ENCODE measurements at regions not wholly inside any gene's neighbourhood (a gene's known extent, or its start where the extent isn't known, plus 50 kb on each side); places are given as distances from the start of the nearest gene placed in this dataset.

DNA sequence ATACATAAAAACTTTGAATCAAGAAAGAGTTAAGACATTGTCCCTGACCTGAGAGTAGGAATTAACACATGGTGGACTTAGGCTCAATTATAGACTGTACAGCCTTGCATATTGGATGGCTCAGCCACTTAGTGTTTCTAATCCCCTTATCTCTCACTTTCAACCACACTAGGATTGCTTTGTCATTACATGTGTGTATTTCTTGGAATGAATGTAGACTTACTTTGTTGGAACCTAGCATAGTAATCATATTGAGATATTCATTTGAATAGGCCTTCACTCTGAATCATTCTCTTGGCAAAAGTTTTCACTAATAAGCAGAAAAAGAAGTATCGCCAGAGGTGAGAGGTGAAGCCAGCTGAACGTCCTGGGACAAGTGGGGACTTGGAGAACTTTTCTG, 1973.9 kb upstream of the FLRT2 start:
- H3K4me3 Mint-ChIP-seq, result no peak overlapping the region
- no peaks in the 10 kb centered on the region for H3K36me3 Mint-ChIP-seq (ENCODE audit: low read depth)
- H3K27ac Mint-ChIP-seq (ENCODE audit: unreplicated experiment), result no peak overlapping the region
- H3K27me3 Mint-ChIP-seq (ENCODE audit: low read depth), result no peaks in the 10 kb centered on the region
- no peaks in the 10 kb centered on the region for H3K9me3 Mint-ChIP-seq
- no peaks in the 10 kb centered on the region for H3K4me1 Mint-ChIP-seq
- DNase-seq (ENCODE audit: low read depth, low spot score), result no peak
- TF ChIP-seq CTCF (conservative IDR thresholded peaks at IDR 0.05), result no peak

DNA sequence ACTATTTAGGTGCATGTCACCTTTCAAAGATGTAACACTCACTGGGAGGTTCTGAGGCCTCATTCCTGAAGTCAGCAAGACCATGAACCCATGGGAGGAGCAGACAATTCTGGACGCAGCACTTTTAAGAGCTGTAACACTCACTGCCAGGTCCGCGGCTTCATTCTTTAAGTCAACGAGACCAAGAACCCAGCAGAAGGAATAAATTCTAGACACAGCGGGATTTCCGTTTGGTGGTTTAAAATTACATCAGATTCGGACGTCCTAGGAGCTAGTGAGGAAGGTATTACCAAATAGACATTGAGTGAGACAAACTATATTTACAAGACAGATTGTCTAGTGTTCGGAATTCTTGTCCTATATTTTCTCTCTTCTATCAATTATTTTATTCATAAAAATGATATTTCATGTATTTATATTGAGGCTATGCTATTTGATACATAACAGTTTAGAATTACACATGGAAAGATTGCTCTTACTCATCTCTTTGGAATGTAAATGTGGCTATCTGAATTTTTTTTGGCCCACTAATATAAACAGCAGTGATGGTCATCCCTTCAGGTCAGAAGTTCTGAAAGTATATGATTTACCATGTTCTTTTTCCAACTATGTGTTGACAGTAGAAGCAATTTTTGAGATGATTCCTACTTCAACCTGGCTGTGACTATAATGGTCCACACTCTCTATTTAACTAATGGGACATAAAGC, 1973.0 kb upstream of the FLRT2 start:
- Mint-ChIP-seq H3K27me3 (ENCODE audit: low read depth) (no peaks in the 10 kb centered on the region), H3K9me3 (no peaks in the 10 kb centered on the region), H3K4me1 (no peaks in the 10 kb centered on the region), H3K4me3 (no peak overlapping the region), H3K36me3 (ENCODE audit: low read depth) (no peaks in the 10 kb centered on the region), H3K27ac (ENCODE audit: unreplicated experiment) (no peak overlapping the region)
- TF ChIP-seq CTCF (conservative IDR thresholded peaks at IDR 0.05), result no peak
- no peak for DNase-seq (ENCODE audit: low read depth, low spot score)

DNA sequence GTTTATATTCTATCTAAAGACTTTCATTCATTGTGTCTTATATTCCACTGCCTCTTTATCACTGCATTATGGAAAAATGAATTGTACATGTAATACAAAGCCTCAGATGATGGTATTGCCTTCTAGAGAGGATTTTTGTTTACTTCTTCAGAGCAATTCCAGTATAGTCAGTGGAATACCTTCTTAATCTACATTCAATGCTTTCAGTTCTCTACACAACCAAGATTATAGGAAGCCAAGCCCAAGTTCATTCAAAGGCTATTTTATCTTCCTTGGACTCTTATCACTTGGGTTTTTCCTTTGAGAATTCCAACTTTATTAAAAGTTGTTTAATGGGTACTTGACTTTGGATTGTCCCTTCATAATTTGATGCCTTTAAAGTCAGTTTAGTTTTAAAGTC, 1971.0 kb upstream of the FLRT2 start:
- H3K36me3 Mint-ChIP-seq (ENCODE audit: low read depth), result no peaks in the 10 kb centered on the region
- H3K4me3 Mint-ChIP-seq, result no peak overlapping the region
- no peak for DNase-seq (ENCODE audit: low read depth, low spot score)
- H3K4me1 Mint-ChIP-seq, result no peaks in the 10 kb centered on the region
- no peak overlapping the region for H3K27ac Mint-ChIP-seq (ENCODE audit: unreplicated experiment)
- H3K9me3 Mint-ChIP-seq, result no peaks in the 10 kb centered on the region
- TF ChIP-seq CTCF (conservative IDR thresholded peaks at IDR 0.05), result no peak
- no peaks in the 10 kb centered on the region for H3K27me3 Mint-ChIP-seq (ENCODE audit: low read depth)

- no peaks in the 10 kb centered on the region for H3K27me3 Mint-ChIP-seq (ENCODE audit: low read depth)
- no peaks in the 10 kb centered on the region for H3K9me3 Mint-ChIP-seq
- H3K36me3 Mint-ChIP-seq (ENCODE audit: low read depth), result no peaks in the 10 kb centered on the region
- no peak overlapping the region for H3K27ac Mint-ChIP-seq (ENCODE audit: unreplicated experiment)
- no peaks in the 10 kb centered on the region for H3K4me1 Mint-ChIP-seq
- no peak overlapping the region for H3K4me3 Mint-ChIP-seq
- DNase-seq (ENCODE audit: low read depth, low spot score), result no peak
- no peak for TF ChIP-seq CTCF (conservative IDR thresholded peaks at IDR 0.05)
These were observed 1970.2 kb upstream of the FLRT2 start for GRCh38 chr14:83559721-83560120.

- no peak overlapping the region for H3K4me3 Mint-ChIP-seq
- DNase-seq (ENCODE audit: low read depth, low spot score), result no peak
- H3K4me1 Mint-ChIP-seq, result no peaks in the 10 kb centered on the region
- H3K9me3 Mint-ChIP-seq, result no peaks in the 10 kb centered on the region
- TF ChIP-seq CTCF (conservative IDR thresholded peaks at IDR 0.05), result no peak
- no peaks in the 10 kb centered on the region for H3K36me3 Mint-ChIP-seq (ENCODE audit: low read depth)
- no peak overlapping the region for H3K27ac Mint-ChIP-seq (ENCODE audit: unreplicated experiment)
- no peaks in the 10 kb centered on the region for H3K27me3 Mint-ChIP-seq (ENCODE audit: low read depth)
These were observed 1968.7 kb upstream of the FLRT2 start for GRCh38 chr14:83561261-83561660.
